DMS 273 (cell line): ENCODE measurements at regions not wholly inside any gene's neighbourhood (a gene's known extent, or its start where the extent isn't known, plus 50 kb on each side); places are given as distances from the start of the nearest gene placed in this dataset.

Experiments used
- DNase-seq: peaks from one replicate; lab custom pipeline; 2025; ENCODE audit not compliant: unreplicated experiment; lab: John Stamatoyannopoulos, UW

DNA sequence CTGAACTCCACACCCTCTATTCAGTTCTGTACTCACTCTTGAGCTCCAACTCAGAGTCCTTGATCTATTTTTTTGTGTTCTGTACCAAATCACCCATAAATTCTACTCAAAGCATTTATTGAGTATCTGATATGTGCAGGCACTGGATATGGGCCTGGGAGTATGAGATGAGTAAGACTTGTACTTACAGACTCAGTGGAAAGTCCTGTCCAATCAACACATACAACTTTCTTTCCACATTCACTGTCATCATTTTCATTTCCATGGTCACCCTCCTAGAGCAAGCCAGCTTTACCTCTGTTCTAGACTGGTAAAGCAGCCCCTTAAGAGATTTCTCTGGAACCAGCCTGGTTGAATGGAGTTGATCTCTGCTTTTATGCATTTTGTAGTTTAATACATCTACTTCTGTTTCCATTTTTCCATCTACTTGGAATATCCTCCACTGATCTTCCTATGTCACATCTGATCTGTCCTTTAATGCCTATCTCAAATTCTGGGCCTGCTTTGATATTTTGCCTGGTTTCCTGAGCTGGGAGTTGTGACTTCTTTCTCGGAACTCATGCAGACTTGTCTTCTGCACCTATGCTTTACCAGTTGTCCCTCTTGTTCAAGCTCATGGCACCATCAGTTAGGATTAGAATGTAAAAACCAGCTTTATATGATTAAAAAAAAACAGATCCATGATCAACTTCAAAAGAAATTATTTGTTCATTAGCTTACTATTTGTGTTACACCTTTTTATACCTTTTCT lies 96.9 kb upstream of the GLS start:
- DNase-seq, result no peak

- DNase-seq, result no peak
Observed at GRCh38 chr2:190785334-190785733, 95.3 kb upstream of the GLS start.

DNA sequence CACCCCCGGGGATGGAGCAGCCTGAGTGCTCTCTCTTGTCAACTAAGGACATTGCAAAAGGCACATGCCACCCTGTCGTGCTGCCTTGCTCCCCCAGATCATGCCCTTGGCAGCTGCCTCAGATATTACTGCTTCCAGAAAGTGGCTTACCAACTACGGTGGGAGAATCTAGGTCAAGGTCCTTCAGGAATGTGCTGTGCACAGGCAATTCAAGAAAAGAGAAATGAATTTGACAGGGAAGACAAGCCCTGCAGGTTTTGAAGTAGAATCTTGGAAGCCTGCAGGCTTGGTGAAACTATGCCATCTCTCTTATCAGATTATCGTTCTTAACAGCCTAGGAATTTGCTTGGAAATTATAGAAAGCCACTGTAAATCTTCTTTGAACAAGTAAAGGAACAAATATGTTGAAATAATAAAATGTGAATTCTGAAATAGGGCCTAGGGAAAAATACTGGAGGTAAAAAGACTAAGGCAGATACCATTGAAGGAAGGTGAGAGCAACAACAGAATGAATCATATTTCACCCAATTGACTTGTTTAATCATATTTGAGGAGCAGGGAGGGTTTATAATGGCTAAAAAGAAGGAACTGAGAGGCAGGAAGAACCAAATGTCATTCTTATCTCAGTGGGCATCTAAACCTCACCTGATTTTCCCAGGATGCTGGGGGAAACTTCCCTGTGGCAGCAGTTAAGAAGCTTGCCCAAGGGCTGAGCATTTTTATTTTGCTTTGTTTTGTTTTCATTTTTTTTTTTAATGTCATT lies 94.0 kb upstream of the GLS start:
- no peak for DNase-seq

DNA sequence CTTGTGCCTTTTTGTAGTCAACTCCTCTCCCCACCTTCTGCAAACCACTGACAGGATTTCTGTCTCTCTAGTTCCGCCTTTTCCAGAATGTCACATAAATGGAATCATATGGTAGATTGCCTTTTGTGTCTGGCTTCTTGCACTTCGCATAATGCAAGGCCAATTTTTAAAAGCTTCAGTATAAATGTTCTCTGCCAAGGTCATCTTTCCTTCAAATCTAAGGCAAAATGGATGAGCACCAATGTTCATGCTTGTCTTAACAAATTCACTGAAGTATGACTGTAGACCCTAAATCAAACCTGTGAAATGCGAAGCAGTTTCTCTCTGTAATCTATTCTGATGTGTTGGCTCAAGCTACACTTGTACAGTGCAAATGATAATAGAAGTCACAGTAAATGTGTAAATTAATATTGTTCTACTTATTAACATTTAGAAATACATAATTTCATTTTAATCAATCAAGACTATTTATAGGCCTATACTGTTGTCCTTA lies 92.8 kb upstream of the GLS start:
- DNase-seq, result no peak

DNA sequence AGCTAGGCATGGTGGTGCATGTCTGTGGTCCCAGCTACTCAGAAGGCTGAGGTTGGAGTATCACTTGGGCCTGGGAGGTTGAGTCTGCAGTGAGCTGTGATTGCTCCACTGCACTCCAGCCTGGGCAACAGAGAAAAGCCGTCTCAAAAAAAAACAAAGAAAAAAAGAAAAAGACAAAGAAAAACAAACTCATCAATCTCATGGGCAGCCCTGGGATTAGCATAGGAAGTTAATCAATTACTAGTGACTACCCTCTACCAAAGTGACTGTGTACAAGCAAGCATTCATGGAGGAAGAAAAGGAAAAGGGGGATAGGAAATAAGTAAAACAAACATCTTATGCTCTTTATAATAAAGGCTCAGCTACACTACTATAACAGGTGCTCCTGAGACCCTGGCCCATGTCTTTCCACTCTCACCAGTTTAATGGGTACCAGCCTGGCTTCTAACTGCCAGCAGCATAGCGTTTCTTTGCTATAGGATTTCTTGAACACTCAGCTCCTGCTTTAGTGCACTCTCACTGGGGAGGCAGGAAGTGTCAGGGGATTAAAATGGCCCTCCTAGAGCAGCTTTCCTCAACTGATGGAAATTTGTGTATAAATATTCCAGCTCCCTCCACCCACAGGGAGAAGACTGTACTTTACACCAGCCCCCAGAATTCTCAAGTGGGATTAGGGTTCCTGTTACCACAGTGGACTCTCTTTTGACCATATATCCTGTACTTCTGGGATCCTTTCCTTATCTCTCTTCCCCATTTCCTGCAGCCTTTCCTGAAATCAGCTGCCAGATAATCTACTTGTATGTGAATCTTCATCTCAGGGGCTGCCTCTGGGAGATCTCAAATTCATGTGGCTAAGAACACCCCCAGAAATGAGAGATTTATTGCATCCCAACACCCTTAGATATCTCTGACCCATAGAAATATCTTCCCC lies 91.3 kb upstream of the GLS start:
- DNase-seq, result no peak

DNA sequence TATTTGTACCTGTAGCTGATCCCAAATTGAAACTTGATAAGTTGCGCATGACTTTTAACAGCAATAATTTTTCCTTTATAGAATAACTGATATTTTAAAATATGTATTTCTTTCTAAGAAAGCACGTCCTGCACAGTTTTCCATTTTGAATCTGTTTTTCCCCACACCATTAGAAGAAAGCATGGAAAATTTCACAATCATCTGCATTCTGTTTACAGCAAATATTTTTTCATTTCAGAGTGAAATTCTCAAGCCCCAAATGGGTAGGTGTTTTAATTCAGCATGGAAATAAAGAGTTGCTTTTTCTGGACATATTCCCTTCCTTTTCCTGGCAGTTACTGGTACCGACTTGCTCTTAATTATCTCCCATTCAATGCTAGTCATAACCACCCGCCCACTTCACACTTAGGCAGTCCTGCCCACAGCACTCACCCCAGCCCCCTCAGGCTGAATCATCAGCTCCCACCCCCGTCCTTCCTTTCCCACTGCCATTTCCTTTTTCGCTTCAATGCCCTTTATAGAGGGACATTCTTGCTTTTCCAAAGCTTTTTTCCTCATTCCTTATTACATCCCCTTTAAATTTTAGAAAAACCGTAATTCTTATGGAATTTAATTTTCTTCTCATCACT lies 89.2 kb upstream of the GLS start:
- DNase-seq, result peak; percentile 21

DNA sequence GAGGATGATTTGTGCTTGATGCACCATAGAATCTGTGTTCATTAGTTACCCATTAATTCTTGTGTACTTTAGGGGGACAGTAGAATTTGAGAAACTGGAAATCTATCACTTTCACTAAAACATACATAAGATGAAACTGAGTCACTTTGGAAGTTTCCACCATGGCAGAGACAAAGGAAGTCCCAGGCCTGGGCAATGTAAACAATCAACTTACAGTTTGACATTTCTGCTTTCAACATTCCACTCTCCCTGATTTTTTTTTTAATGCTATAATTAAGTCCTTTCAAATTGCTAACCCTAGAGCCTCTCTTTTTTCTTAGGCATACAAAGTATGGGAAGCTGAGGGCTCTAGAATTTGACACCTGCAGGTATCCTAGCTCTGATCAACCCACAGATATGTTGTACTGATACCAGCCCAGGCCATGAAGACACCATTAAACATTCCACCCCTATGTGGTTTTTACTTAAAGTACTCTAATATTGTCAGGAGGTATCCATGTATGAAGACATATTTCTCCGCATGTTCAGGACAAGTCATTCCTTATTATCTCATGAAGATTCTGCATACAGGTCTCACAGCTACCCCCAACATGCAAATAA lies 88.5 kb upstream of the GLS start:
- DNase-seq, result no peak

DNA sequence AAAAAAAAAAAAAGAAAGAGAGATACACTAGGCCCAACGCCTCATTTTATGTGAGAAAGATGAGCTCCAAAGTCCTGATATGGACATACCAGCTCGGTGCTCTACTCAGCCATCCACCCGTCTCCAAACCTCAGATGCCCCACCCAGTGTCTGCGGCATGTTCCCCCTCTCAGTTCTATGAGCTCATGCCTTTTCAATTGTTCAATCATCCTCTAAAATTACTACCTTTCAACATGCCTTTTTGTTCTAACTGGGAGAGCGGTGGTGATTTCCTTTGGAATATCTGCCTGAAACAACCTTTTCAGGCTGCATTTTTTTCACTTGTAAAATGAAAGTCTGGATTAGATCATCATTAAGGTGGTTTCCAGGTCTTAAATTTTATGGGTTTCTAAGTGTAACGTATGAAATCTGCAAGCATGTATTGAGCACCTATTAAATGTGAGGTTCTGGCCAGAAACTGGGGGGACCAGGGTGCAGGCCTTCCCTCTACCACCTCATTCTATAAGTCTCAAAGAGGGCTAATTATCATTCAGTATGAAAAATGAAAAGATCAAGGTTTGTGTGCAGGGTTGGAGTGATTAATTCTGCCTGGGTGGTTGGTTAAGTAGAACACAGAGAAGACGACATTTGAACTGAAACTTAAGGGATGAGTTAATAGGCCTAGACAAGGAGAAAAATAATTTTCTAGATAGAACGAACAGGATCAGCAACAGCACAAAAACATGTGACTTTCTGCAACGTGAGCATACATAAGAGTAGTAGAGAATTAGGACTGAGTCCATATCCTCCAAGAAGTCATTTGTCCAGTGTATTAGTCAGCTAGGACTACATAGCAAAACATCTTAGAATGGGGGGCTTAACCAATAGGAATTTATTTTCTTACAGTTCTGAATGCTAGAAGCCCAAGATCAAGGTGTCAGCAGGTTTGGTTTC lies 87.4 kb upstream of the GLS start:
- DNase-seq, result no peak

GRCh38 chr2:190794377-190794776 lies 86.2 kb upstream of the GLS start:
- DNase-seq, result no peak

DNA sequence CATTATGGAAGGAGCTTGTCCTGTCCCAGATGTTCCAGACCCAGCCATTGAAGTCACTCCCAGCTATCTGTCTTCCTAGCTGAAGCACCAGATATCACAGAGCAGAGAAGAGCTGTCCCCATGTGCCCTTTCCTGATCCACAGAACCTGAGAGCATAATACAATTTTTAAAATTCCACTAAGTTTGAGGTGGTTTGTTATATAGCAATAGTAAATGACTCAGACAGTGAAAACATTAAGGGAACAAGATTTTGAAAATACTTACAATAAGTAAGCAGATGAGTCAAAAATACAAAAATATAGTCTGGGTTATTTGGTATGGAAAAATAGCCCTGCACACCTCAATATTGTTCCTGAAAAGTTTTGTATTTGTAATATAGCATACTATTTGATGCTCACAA lies 85.8 kb upstream of the GLS start:
- no peak for DNase-seq

DNA sequence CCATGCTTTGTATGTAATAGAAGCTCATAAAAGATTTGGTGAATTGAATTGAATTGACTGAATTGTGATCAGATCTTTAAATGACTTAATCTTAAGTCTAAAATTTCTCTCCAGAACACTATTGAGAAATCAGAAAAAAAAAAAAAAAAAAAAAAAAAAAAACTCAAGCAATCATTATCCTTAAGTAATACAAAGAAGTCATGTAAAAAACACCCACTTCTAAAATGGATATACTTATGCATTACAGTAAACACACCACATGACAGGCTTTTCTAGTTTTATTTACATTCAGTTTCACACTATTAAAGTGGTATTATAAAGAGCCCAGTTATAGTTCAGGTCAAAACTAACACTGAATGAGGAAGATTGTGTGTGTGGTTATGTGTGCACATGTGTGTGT lies 84.9 kb upstream of the GLS start:
- DNase-seq, result no peak

DNA sequence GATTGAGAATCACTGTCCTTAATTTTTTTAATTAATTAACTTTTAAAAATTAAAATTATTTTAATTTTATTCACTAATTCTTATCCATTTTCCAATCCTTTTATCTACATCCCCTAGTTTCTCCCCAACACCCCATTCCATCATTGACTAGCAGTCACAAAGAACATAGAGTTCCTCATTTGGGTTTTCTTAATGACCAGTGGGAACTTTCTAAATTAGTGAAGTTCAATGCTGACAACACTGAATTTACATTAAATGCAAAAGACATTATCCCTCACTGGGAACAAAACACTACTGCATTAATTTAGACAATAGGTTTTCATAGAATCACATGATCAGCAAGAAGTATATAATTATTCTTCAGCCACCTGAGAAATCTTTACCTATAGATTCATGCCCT lies 80.6 kb upstream of the GLS start:
- no peak for DNase-seq

GRCh38 chr2:190800528-190800927 lies 80.1 kb upstream of the GLS start:
- DNase-seq, result no peak

GRCh38 chr2:190802129-190802528 lies 78.5 kb upstream of the GLS start:
- peak; percentile 15 for DNase-seq

GRCh38 chr2:190802626-190803209 lies 77.9 kb upstream of the GLS start:
- DNase-seq, result no peak

- peak; percentile 49 for DNase-seq
Observed at GRCh38 chr2:190804182-190804795, 76.3 kb upstream of the GLS start.

GRCh38 chr2:190805126-190805525 lies 75.5 kb upstream of the GLS start:
- no peak for DNase-seq

DNA sequence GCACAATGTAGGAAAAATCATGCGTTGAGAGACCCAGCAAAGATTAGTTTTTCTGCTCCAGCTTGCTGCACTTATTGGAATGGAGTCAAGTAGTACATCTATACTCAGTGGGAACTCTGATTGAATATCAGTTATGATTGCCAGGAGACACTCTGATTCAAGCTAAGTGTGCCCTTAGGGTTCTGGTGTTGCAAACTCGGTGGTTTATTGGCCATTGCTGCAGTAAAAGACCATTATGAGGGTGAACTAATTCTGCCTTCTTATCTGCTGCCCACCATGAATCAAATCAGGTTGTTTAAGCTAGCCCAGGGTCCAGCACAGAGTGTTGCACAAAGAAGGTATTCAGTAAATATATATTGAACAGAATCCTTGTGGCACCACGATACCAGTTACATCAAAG lies 74.8 kb upstream of the GLS start:
- DNase-seq, result no peak

- DNase-seq, result no peak
Observed at GRCh38 chr2:190807886-190808285, 72.7 kb upstream of the GLS start.
